ENCODE measurements at regions not wholly inside any gene's neighbourhood (a gene's known extent, or its start where the extent isn't known, plus 50 kb on each side); places are given as distances from the start of the nearest gene placed in this dataset.
"Not testable (repeated sequence)": the region's sequence is repeated elsewhere in the genome, so short reads cannot be mapped to it uniquely, and the experiment has no call there.

DNA sequence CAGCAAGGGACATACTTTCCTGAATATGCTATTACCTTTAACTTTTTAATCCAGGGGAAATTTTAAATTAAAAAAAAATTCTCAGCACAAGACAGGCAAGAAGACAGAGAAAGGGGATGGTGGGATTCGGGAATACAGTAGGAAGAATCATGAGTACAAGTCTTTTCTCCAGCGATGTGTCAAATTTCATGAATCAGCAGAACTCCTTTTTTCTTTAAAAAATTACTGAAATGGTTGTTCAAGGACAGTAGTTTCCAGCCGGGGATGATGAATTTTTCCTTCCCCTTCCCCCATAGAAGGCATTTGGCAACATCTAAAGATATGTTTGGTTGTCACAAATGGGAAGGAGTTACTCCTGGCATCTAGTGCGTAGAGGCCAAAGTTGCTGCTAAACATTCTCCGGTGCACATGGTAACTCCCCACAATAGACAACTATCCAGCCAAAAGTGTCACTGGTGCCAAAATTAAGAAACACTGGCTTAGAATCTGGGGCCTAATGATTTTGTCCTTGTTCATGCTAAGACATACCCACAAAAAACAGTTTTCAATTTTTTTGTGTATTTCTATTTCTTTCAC lies 450.2 kb downstream of the CBLN4 start:
- H3K36me3 Mint-ChIP-seq: no peaks in the 10 kb centered on the region
- ATAC-seq (no peak), DNase-seq (no peak)
- no peak overlapping the region for H3K4me3 Mint-ChIP-seq
- CTCF ChIA-PET: no interaction called here
- H3K9me3 Mint-ChIP-seq (ENCODE audit: low read depth): peaks cover 16% of the 10 kb centered on the region
- H3K27me3 Mint-ChIP-seq: no peaks in the 10 kb centered on the region
- no peaks in the 10 kb centered on the region for H3K4me1 Mint-ChIP-seq
- no peak overlapping the region for H3K27ac Mint-ChIP-seq

DNA sequence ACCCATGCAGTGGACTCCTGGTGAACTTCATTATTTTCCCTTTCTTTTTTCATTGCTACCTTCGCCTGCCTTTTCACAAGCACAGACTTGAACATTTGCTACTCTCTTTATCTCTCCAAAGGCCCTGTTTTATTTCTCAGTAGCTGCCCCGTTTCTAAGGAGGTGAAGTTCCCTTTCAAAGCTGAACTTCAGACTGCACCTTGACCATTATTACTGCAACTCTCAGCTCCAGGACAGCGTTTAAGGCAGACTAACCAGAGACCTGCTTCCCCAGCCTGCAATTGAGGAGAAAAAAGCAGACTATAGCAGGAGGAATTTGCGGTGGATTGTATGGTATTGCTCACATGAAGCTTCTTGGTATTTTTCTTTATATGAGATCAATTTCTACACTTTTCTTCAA lies 460.7 kb downstream of the CBLN4 start:
- Mint-ChIP-seq H3K4me1 (no peaks in the 10 kb centered on the region), H3K27ac (no peak overlapping the region), H3K4me3 (no peak overlapping the region), H3K9me3 (ENCODE audit: low read depth) (peaks cover 21% of the 10 kb centered on the region), H3K36me3 (no peaks in the 10 kb centered on the region), H3K27me3 (no peaks in the 10 kb centered on the region)
- CTCF ChIA-PET: no interaction called here
- no peak for ATAC-seq
- DNase-seq: no peak

DNA sequence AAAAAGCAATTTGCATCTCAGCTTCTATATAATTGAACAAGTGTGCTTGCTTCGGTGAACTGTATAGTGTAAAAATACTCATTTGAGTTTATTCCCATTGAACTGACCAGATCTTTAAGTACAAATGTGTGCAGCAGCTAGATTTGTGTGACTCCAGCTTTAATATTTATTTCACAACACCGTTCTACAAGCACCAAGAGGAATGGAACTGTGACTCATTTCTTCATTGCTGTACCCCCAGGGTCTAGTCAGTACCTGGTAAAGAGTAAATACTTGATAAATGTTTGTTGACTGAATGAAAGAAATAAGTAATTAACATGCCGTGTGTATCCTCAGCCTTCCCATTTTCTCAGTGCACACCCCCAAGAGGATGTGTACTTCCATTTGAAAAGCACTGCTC lies 464.8 kb downstream of the CBLN4 start:
- Mint-ChIP-seq H3K9me3 (ENCODE audit: low read depth) (peaks cover 15% of the 10 kb centered on the region), H3K27ac (no peak overlapping the region), H3K36me3 (no peaks in the 10 kb centered on the region), H3K4me1 (no peaks in the 10 kb centered on the region), H3K4me3 (no peak overlapping the region), H3K27me3 (no peaks in the 10 kb centered on the region)
- DNase-seq: no peak
- CTCF ChIA-PET: no interaction called here
- no peak for ATAC-seq

DNA sequence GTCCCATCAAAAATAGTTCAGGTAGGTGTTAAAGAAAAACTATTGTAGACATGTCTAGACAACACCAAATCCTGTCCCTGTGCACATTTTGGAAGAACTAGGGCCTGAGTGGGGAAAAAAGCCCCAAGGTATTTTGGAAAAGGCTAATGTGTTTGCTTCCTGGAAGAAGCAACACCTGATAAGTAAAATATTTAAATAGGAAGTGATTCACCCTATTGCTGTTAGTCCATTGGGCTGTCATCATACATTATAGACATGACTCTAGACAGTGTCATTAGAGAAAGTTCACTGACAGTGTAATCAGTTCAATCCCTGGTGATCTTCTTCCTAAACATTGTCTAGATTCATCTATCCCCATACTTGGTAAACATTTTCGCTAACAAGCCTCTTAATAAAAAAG lies 465.3 kb downstream of the CBLN4 start:
- CTCF ChIA-PET: no interaction called here
- no peaks in the 10 kb centered on the region for H3K27me3 Mint-ChIP-seq
- H3K27ac Mint-ChIP-seq: no peak overlapping the region
- no peaks in the 10 kb centered on the region for H3K4me1 Mint-ChIP-seq
- H3K36me3 Mint-ChIP-seq: no peaks in the 10 kb centered on the region
- no peak overlapping the region for H3K4me3 Mint-ChIP-seq
- ATAC-seq: no peak
- DNase-seq: no peak
- peaks cover 15% of the 10 kb centered on the region for H3K9me3 Mint-ChIP-seq (ENCODE audit: low read depth)

DNA sequence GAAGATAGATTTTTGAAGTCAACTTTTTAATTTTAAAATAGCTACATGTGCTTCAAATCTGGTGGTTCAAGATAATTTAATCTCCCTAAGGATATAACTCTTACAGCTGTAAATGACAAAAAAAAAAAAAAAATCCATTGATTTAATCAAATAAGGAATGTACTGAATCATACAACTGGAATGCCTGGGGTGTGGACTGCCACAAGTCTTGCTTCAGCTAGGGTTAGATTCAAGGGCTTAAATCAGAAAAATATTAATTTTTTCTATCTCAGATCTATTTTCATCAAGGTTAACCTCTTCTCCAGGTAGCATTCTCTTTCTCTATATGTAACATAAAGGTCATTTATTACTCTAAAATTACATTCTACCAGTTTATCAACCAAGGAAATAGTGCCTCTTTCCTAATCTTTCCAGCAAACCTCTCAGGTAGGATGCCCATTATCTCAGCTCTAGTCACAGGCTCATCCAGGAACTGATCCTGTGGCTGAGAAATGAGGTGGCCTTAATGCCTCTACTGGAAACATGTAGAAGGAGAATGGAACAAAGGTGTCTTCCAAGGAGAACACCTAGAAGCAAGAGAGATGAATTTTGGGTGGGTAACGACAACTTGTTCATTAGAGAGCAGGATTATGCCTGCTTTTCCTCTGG lies 466.9 kb downstream of the CBLN4 start:
- H3K27me3 Mint-ChIP-seq: no peaks in the 10 kb centered on the region
- no peaks in the 10 kb centered on the region for H3K36me3 Mint-ChIP-seq
- no peaks in the 10 kb centered on the region for H3K4me1 Mint-ChIP-seq
- no peak for ATAC-seq
- H3K27ac Mint-ChIP-seq: no peak overlapping the region
- CTCF ChIA-PET: no interaction called here
- H3K9me3 Mint-ChIP-seq (ENCODE audit: low read depth): peaks cover 13% of the 10 kb centered on the region
- DNase-seq: no peak
- no peak overlapping the region for H3K4me3 Mint-ChIP-seq

DNA sequence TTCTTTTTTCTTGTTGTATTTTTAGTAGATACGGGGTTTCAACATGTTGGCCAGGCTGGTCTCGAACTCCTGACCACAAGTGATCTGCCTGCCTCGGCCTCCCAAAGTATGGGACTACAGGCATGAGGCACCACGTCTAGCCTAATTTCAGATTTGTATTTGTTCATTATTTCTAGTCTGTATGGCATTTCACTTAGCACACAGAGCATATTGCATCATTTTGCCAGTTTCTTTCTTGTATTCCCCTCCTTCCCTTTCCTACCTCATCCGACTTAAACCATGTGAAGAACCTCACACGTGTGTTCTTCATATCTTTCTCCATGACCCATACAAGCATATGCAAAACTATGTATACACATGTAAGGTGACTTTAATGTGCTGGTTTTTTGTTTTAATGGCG lies 470.0 kb downstream of the CBLN4 start:
- no peak overlapping the region for H3K4me3 Mint-ChIP-seq
- no peaks in the 10 kb centered on the region for H3K27me3 Mint-ChIP-seq
- ATAC-seq (no peak), DNase-seq (no peak)
- CTCF ChIA-PET: no interaction called here
- no peak overlapping the region for H3K27ac Mint-ChIP-seq
- H3K36me3 Mint-ChIP-seq: no peaks in the 10 kb centered on the region
- peaks cover 6% of the 10 kb centered on the region for H3K9me3 Mint-ChIP-seq (ENCODE audit: low read depth)
- H3K4me1 Mint-ChIP-seq: no peaks in the 10 kb centered on the region

DNA sequence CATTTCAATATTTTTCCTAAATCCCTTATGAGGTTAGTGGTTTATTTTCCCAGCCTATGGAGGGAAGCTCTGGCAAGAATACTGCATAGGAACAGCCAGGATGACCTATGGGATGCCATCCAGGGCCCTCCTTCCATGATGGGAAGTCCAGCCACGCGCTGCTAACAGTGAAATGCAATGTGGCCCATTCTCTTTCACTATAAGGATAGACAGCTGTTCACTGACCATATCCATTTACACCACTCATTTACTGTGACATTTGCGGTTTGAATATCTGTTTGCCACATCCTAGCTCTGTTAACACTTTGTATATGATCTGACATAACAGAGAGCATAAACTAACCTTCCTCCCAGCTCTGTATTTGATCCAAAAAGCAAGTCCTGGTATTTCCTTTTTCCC lies 471.7 kb downstream of the CBLN4 start:
- no peaks in the 10 kb centered on the region for H3K4me1 Mint-ChIP-seq
- DNase-seq: no peak
- H3K27ac Mint-ChIP-seq: no peak overlapping the region
- H3K36me3 Mint-ChIP-seq: no peaks in the 10 kb centered on the region
- H3K27me3 Mint-ChIP-seq: no peaks in the 10 kb centered on the region
- H3K9me3 Mint-ChIP-seq (ENCODE audit: low read depth): peaks cover 3% of the 10 kb centered on the region
- no peak overlapping the region for H3K4me3 Mint-ChIP-seq
- CTCF ChIA-PET: no interaction called here
- no peak for ATAC-seq

DNA sequence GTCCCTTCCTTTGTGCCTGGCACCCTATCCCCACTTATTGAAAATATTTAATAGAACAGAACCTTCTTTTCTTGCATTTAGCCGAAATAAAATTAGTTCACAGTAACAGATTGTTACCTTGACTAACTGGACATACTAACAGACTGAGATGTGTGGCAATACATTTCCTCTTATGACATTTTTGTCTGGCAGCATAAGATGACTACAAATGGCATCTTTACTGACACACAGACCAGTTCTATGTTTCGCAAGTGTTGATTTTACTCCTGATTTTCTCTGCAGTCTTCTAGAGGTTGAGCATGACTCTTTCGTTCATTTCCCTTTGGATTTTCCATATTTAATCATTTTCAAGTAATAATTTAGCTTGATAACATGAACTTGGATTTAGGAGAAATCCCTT lies 474.6 kb downstream of the CBLN4 start:
- Mint-ChIP-seq H3K4me3 (no peak overlapping the region), H3K27me3 (no peaks in the 10 kb centered on the region), H3K4me1 (no peaks in the 10 kb centered on the region), H3K27ac (no peak overlapping the region), H3K36me3 (no peaks in the 10 kb centered on the region), H3K9me3 (ENCODE audit: low read depth) (peaks cover 10% of the 10 kb centered on the region)
- ATAC-seq (no peak), DNase-seq (no peak)
- CTCF ChIA-PET: no interaction called here

DNA sequence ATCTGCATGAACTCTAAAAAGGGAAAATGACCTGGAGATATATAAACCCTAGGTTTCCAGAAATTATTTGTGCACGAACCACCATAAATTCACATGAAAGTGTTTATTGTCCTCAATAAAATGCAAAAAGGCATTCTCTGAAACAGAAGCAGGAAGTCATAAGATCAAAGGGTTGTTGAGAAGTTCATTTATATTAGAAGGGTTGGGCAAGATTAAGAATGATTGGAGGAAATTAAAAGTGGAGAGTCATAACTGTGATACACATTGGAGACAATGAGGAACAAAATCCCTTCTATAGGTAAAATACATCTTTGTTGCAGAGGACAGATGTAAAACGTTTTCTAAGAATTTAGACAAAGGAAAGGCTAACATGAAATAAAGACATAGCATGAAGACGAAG lies 476.8 kb downstream of the CBLN4 start:
- Mint-ChIP-seq H3K9me3 (ENCODE audit: low read depth) (peaks cover 11% of the 10 kb centered on the region), H3K27ac (no peak overlapping the region), H3K27me3 (no peaks in the 10 kb centered on the region), H3K36me3 (no peaks in the 10 kb centered on the region), H3K4me1 (no peaks in the 10 kb centered on the region), H3K4me3 (no peak overlapping the region)
- DNase-seq (no peak), ATAC-seq (no peak)
- CTCF ChIA-PET: no interaction called here

DNA sequence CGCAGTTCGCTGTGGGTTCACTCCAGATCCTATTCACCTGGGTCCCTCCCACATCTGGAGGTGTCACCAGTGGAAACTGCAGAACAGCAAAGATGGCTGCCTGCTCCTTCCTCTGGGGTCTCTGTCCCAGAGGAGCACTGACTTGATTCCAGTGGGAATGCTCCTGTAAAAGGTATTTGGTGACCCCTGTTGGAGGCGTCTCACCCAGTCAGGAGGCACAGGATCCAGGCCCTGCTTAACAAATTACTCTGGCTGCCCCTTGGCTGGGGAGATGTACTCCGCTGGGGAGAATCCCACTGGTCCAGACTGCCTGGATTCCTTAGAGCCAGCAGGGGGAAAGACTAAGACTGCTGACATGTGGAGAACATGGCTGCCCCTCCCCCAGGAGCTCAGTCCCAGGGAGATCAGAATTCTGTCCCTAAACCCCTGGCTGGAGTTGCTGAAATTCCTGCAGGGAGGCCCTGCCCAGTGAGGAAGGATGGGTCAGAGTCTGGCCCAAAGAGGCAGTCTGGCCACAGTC lies 483.0 kb downstream of the CBLN4 start:
- H3K9me3 Mint-ChIP-seq (ENCODE audit: low read depth): peaks cover 21% of the 10 kb centered on the region

DNA sequence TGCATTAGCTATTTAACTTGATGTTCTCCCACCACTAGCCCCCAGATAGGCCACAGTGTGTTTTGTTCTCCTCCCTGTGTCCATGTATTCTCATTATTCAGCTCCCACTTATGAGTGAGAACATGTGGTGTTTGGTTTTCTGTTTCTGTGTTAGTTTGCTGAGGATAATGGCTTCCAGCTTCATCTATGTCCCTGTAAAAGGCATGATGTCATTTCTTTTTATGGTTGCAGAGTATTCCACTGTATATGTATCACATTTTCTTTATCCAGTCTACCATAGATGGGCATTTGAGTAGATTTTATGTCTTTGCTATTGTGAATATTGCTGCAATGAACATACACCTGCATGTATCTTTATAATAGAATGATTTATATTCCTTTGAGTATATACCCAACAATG lies 487.7 kb downstream of the CBLN4 start:
- CTCF ChIA-PET, H3K4me3 Mint-ChIP-seq, H3K27me3 Mint-ChIP-seq, DNase-seq, ATAC-seq, H3K27ac Mint-ChIP-seq, H3K36me3 Mint-ChIP-seq, H3K4me1 Mint-ChIP-seq: not testable (repeated sequence)
- peaks cover 12% of the 10 kb centered on the region for H3K9me3 Mint-ChIP-seq (ENCODE audit: low read depth)

More for the DNA sequence above, 483.0 kb downstream of the CBLN4 start:
- ATAC-seq: no peak
- no peaks in the 10 kb centered on the region for H3K36me3 Mint-ChIP-seq
- H3K27me3 Mint-ChIP-seq: no peaks in the 10 kb centered on the region
- no peaks in the 10 kb centered on the region for H3K4me1 Mint-ChIP-seq
- CTCF ChIA-PET: no interaction called here
- no peak overlapping the region for H3K4me3 Mint-ChIP-seq
- H3K27ac Mint-ChIP-seq: no peak overlapping the region
- no peak for DNase-seq

DNA sequence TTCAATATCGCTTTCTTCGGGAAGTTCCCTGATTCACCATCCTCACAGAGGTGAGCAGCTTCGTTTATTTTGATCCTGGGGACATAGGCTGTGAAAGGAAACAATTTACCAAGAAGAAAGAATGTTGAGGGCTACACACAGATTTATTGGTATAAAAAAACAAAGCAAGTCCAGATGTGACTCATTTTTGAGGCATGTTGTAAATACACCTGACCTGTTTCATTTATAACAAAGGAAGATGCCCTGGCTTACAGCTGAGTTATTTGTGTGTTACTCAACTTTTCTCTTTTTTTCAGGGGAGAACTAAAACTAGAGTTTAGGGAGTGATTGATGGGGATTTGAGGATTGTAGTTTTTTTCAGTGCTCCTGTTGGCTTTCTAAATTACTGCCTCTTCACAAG lies 489.5 kb downstream of the CBLN4 start:
- no peak for DNase-seq
- Mint-ChIP-seq H3K9me3 (ENCODE audit: low read depth) (peaks cover 7% of the 10 kb centered on the region), H3K27ac (no peak overlapping the region), H3K4me3 (no peak overlapping the region), H3K4me1 (no peaks in the 10 kb centered on the region), H3K27me3 (no peaks in the 10 kb centered on the region), H3K36me3 (no peaks in the 10 kb centered on the region)
- no peak for ATAC-seq
- CTCF ChIA-PET: no interaction called here

DNA sequence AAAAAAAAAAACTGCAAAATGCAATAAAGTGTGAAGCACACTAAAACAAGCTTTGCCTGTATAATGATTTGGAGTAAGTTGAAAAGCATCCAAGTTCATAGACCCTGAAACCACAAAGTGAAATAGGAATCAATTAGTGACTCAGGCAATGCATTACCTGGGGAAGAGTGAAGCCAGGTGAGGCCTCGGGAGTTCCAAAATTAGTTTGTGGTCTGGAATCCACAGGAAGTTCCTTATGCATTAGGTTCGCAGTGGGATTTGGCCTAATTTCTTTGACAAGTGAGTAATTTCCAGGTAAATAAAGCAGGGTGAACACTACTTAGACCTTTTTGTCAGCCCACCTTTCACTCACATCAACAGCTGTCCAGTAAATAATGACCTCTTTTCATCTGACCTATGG lies 490.8 kb downstream of the CBLN4 start:
- ATAC-seq (no peak), DNase-seq (no peak)
- no peaks in the 10 kb centered on the region for H3K27me3 Mint-ChIP-seq
- no peak overlapping the region for H3K4me3 Mint-ChIP-seq
- CTCF ChIA-PET: no interaction called here
- no peaks in the 10 kb centered on the region for H3K4me1 Mint-ChIP-seq
- H3K27ac Mint-ChIP-seq: no peak overlapping the region
- no peaks in the 10 kb centered on the region for H3K36me3 Mint-ChIP-seq
- H3K9me3 Mint-ChIP-seq (ENCODE audit: low read depth): peaks cover 6% of the 10 kb centered on the region

DNA sequence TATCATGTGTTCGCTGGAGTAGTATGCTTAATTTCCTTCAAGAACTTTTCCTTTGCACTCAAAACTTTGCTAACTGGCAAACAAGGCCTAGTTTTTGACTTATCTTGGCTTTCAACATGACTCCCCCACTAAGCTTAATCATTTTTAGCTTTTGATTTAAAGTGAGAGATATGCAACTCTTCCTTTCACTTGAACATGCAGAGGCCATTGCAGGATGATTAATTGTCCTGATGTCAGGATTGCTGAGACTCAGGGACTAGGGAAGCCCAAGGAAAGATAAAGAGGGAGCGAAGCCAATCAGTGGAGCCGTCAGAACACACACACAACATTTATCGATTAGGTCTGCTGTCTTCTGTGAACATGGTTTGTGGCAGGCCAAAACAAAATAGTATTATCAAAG lies 491.4 kb downstream of the CBLN4 start:
- no peaks in the 10 kb centered on the region for H3K27me3 Mint-ChIP-seq
- H3K4me1 Mint-ChIP-seq: no peaks in the 10 kb centered on the region
- H3K9me3 Mint-ChIP-seq (ENCODE audit: low read depth): peaks cover 5% of the 10 kb centered on the region
- ATAC-seq (no peak), DNase-seq (no peak)
- H3K4me3 Mint-ChIP-seq: no peak overlapping the region
- no peaks in the 10 kb centered on the region for H3K36me3 Mint-ChIP-seq
- H3K27ac Mint-ChIP-seq: no peak overlapping the region
- CTCF ChIA-PET: no interaction called here

DNA sequence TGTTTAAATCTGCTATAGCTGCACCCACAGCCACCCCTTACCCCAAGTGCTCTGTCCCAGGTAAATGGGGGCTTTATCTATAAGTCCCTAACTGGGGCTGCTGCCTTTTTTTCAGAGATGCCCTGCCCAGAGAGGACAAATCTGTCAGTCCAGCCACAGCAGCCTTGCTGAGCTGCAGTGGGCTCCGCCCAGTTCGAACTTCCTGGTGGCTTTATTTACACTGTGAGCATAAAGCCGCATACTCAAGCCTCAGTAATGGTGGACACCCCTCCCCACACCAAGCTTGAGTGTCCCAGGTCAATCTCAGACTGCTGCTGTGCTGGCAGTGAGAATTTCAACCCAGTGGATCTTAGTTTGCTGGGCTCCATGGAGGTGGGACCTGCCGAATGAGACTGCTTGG lies 505.2 kb downstream of the CBLN4 start:
- DNase-seq: no peak
- no peak for ATAC-seq
- Mint-ChIP-seq H3K27ac (no peak overlapping the region), H3K36me3 (no peaks in the 10 kb centered on the region), H3K27me3 (no peaks in the 10 kb centered on the region), H3K9me3 (ENCODE audit: low read depth) (peaks cover 5% of the 10 kb centered on the region), H3K4me3 (no peak overlapping the region), H3K4me1 (no peaks in the 10 kb centered on the region)
- CTCF ChIA-PET: no interaction called here
